Neutrophil (primary cell): ENCODE measurements at regions not wholly inside any gene's neighbourhood (a gene's known extent, or its start where the extent isn't known, plus 50 kb on each side); places are given as distances from the start of the nearest gene placed in this dataset.

ENCODE experiments used
- H3K27ac ChIP-seq: fragments of 200-600 bp; sonication (generic); 2 replicates; pipeline ENCODE4 v1.5.1; 2016; ENCODE audit warnings: mild to moderate bottlenecking, moderate library complexity
- H3K27me3 ChIP-seq: fragments of 200-600 bp; sonication (generic); 2 replicates; pipeline ENCODE4 v1.6.0; 2016; ENCODE audit warnings: mild to moderate bottlenecking
- H3K36me3 ChIP-seq: fragments of 200-600 bp; sonication (generic); 2 replicates; pipeline ENCODE4 v1.5.1; 2017
- H3K4me1 ChIP-seq, 2 experiments: fragments of 200-600 bp in 1 of 2; sonication (generic) in 1 of 2; 1 replicate in 1 of 2; 2 replicates in 1 of 2; pipeline versions ENCODE4 v1.5.1 to v1.6.1; 2013 to 2016; ENCODE audit warnings: low read depth in 1 of 2, low read length in 1 of 2, mild to moderate bottlenecking in 1 of 2, moderate library complexity in 1 of 2; ENCODE audit not compliant: control insufficient read depth in 1 of 2, insufficient read depth in 1 of 2
- H3K4me3 ChIP-seq, 2 experiments: fragments of 200-600 bp in 1 of 2; sonication (generic) in 1 of 2; 1 replicate in 1 of 2; 2 replicates in 1 of 2; pipeline ENCODE4 v1.5.1; 2013 to 2016; ENCODE audit warnings: low read depth in 1 of 2, low read length in 1 of 2, mild to moderate bottlenecking in 1 of 2, moderate library complexity in 1 of 2
- H3K9me3 ChIP-seq: fragments of 200-600 bp; sonication (generic); 2 replicates; pipeline ENCODE4 v1.5.1; 2016
- TF ChIP-seq, protein P1 (sequence below): fragments of 200-600 bp; sonication (generic); IDR thresholded peaks from 2 replicates; pipeline ENCODE4 v1.5.1; 2016; ENCODE audit warnings: antibody characterized with exemption

DNA sequence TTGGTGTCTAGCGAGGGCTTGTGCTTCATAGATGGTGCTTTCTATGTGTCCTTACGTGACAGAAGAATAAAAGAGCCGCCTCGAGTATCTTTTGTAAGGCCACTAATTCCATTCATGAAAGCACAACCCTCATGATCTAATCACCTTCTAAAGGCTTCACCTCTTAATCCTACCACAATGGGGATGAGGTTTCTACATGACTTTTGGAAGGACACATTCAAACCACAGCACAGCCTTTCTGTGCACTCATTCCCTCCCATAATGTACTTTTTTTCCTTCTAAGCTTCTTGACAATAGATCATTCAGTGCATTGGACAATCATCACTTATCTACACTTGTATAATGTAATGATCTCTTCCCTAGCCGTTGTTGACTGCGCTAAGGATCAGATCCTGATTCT lies 774.8 kb downstream of the BRINP1 start:
- H3K4me3 ChIP-seq, result no peak overlapping the region
- H3K9me3 ChIP-seq, result no peaks in the 10 kb centered on the region
- TF ChIP-seq, protein P1, sequence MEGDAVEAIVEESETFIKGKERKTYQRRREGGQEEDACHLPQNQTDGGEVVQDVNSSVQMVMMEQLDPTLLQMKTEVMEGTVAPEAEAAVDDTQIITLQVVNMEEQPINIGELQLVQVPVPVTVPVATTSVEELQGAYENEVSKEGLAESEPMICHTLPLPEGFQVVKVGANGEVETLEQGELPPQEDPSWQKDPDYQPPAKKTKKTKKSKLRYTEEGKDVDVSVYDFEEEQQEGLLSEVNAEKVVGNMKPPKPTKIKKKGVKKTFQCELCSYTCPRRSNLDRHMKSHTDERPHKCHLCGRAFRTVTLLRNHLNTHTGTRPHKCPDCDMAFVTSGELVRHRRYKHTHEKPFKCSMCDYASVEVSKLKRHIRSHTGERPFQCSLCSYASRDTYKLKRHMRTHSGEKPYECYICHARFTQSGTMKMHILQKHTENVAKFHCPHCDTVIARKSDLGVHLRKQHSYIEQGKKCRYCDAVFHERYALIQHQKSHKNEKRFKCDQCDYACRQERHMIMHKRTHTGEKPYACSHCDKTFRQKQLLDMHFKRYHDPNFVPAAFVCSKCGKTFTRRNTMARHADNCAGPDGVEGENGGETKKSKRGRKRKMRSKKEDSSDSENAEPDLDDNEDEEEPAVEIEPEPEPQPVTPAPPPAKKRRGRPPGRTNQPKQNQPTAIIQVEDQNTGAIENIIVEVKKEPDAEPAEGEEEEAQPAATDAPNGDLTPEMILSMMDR, result no peak
- no peaks in the 10 kb centered on the region for H3K4me1 ChIP-seq
- H3K36me3 ChIP-seq, result no peaks in the 10 kb centered on the region
- H3K27me3 ChIP-seq, result no peaks in the 10 kb centered on the region
- H3K27ac ChIP-seq, result no peak overlapping the region

DNA sequence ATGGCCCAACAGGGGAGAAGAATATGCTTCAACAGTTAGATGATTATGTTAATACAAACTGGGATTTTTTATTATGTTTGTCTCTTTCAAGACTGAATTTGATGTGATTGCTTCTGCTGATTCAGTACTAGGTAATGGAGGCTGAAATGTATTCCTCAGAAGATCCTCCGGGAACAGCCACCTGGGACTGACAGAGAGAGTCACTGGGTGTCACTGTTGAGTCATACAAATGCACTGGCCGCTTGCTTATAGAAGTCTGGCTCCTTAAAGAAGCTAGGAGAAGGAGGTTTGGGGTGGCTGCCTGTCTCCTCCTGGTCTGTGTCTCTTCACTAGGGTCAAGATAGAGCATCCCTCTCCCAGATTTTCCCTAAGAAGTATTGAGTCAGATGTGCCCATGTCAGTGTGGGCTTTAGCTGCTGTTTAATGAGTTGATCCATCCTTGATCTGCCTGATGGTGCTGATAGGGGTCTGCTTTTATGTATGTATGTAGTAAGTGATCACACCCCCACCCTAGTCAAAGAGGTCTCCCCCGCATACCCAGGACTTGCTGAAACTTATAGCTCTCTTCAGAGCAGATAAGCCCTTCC lies 773.4 kb downstream of the BRINP1 start:
- no peak overlapping the region for H3K4me3 ChIP-seq
- no peaks in the 10 kb centered on the region for H3K36me3 ChIP-seq
- H3K9me3 ChIP-seq, result no peaks in the 10 kb centered on the region
- no peaks in the 10 kb centered on the region for H3K4me1 ChIP-seq
- H3K27me3 ChIP-seq, result no peaks in the 10 kb centered on the region
- no peak overlapping the region for H3K27ac ChIP-seq
- TF ChIP-seq, protein P1, result no peak

DNA sequence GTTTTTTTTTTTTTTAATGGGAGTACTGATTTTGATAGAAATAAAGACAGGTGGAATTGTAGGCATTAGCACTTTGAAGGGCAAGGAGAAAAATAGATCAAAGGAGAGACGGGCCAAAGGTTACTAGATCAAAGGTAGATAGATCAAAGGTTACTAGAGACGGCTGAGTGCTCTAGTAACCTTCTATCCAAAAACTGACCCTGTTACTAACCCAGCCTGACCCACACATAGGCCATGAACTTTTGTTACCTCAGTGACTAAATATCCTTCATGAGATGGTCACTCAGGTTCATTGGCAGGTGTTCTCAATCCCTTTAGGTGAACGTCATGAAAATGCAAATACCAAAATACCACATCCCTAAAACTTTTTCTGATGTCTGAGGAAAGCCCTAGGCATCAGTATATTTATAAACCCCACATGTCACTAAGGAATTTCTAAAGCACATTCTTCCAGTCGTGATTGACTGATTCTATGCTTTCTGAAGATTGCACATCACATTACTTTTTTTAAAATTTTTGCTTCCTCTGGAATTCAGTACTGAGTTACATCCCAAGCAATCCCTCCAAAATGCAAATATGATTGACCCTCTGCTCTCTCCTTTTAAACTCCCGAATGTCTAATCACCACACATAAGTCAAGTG lies 772.7 kb downstream of the BRINP1 start:
- no peaks in the 10 kb centered on the region for H3K4me1 ChIP-seq
- H3K27ac ChIP-seq, result no peak overlapping the region
- H3K27me3 ChIP-seq, result no peaks in the 10 kb centered on the region
- no peak overlapping the region for H3K4me3 ChIP-seq
- no peaks in the 10 kb centered on the region for H3K36me3 ChIP-seq
- no peaks in the 10 kb centered on the region for H3K9me3 ChIP-seq
- TF ChIP-seq, protein P1, result no peak

DNA sequence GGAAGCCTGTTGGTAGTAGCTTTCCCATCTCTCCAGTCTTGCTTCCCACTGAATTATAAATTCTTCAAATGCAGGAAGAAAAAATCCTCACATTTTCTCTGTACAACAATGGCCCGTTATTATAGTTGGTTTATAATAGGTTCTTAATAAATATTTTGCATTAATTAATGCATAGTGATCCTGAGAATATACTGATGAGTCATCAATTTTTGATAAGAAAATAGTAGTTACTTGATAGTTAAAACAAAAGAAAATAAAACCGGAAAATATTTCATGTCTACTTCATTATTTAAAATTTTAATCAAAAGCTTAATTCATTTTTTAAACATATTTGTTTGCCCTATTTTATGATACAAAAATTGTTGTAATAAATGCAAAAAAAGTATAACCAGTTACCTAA lies 762.6 kb downstream of the BRINP1 start:
- no peak overlapping the region for H3K4me3 ChIP-seq

DNA sequence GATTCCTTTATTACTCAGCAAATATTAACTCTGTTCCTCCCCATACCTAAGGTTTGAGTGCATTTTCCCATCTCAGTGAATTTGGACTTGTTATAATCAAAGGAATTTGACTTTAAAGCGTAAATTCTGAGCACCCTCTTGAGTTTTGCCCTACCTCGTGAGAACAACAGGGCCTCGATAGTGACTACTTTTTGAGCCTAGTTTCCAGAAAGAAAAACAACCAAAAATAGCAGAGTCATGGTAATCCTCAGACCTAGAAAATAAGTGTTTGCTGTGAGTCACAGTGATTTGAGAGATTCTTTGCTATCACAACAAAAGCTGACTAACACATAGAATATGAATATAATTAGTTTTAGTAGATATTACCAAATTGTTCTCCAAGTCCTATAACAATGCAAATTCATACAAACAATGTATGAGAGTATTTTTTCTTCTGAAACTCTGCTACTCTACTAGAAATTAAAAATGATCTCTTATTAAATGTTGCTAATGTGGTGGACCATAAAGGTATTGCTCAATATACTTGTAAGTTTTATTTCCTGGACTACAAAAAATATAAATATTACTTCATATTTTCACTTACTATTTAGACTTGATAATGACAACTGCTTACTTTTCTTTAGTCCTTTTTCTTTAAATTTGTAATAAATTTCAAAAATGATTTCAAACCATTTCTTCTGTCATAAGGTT lies 759.7 kb downstream of the BRINP1 start:
- Histone ChIP-seq H3K4me1 (no peaks in the 10 kb centered on the region), H3K9me3 (no peaks in the 10 kb centered on the region), H3K4me3 (no peak overlapping the region), H3K27ac (no peak overlapping the region), H3K36me3 (no peaks in the 10 kb centered on the region), H3K27me3 (no peaks in the 10 kb centered on the region)
- TF ChIP-seq, protein P1, result no peak

More for the DNA sequence above, 762.6 kb downstream of the BRINP1 start:
- no peak overlapping the region for H3K27ac ChIP-seq
- TF ChIP-seq, protein P1, result no peak
- H3K4me1 ChIP-seq, result no peaks in the 10 kb centered on the region
- H3K27me3 ChIP-seq, result no peaks in the 10 kb centered on the region
- H3K36me3 ChIP-seq, result no peaks in the 10 kb centered on the region
- no peaks in the 10 kb centered on the region for H3K9me3 ChIP-seq
